Natural killer cell (primary cell): ENCODE measurements at regions not wholly inside any gene's neighbourhood (a gene's known extent, or its start where the extent isn't known, plus 50 kb on each side); places are given as distances from the start of the nearest gene placed in this dataset.

ENCODE experiments used
- ATAC-seq, 3 donors: fragments of 150-1000 bp in 2 of 3; fragments of 200-7000 bp in 1 of 3; cut with Tn5 transposase; 1 replicate in 1 of 3; 2 replicates in 2 of 3; pipeline ENCODE4 v1.10.0; 2021; ENCODE audit warnings: mild to moderate bottlenecking in 2 of 3, moderate library complexity in 2 of 3
- DNase-seq, 2 donors: peaks; one replicate each; pipeline versions ENCODE4 v3.0.0 to v3.0.0-alpha.2; 2013 to 2021; ENCODE audit warnings: mixed read lengths in 1 of 2
- H3K27ac ChIP-seq: one replicate; pipeline ENCODE4 v1.5.1; 2013; ENCODE audit warnings: mild to moderate bottlenecking, low read length
- H3K27me3 ChIP-seq: one replicate; pipeline ENCODE4 v1.6.1; 2013; ENCODE audit warnings: low read length; ENCODE audit not compliant: control insufficient read depth, insufficient read depth
- H3K36me3 ChIP-seq: one replicate; pipeline ENCODE4 v1.6.1; 2013; ENCODE audit warnings: low read length; ENCODE audit not compliant: control insufficient read depth, insufficient read depth
- H3K4me1 ChIP-seq: one replicate; pipeline ENCODE4 v1.6.1; 2013; ENCODE audit warnings: low read length; ENCODE audit not compliant: control insufficient read depth, insufficient read depth
- H3K4me3 ChIP-seq: one replicate; pipeline ENCODE4 v1.5.1; 2013; ENCODE audit warnings: low read length
- H3K9me3 ChIP-seq: one replicate; pipeline ENCODE4 v1.6.1; 2013; ENCODE audit warnings: low read length; ENCODE audit not compliant: control insufficient read depth, insufficient read depth
- H3K27ac Mint-ChIP-seq, 2 donors: one replicate each; pipeline ENCODE4 v1.8.0; 2022; ENCODE audit warnings: mild to moderate bottlenecking in 2 of 2, mixed read lengths in 2 of 2, moderate library complexity in 1 of 2
- H3K27me3 Mint-ChIP-seq, 2 donors: one replicate each; pipeline ENCODE4 v1.8.0; 2022; ENCODE audit warnings: low read depth in 2 of 2, mixed read lengths in 2 of 2
- H3K36me3 Mint-ChIP-seq: one replicate; pipeline ENCODE4 v1.8.0; 2022; ENCODE audit warnings: mixed read lengths
- H3K4me1 Mint-ChIP-seq, 2 donors: one replicate each; pipeline ENCODE4 v1.8.0; 2022; ENCODE audit warnings: mixed read lengths in 2 of 2
- H3K4me3 Mint-ChIP-seq: one replicate; pipeline ENCODE4 v1.8.0; 2022; ENCODE audit warnings: mild to moderate bottlenecking, moderate library complexity, mixed read lengths
- H3K9me3 Mint-ChIP-seq, 2 donors: one replicate each; pipeline ENCODE4 v1.8.0; 2022; ENCODE audit warnings: mixed read lengths in 2 of 2
- WGBS: methylation state at CpG from one replicate; pipeline ENCODE4 v1.1.7; 2013; ENCODE audit warnings: missing lambda C conversion rate; ENCODE audit not compliant: insufficient coverage; 5-methylcytosine and 5-hydroxymethylcytosine counted together
- intact Hi-C: fragments of 100-400 bp; cut with micrococcal nuclease; formaldehyde crosslinking; loops from one replicate; pipeline ENCODE4 v1.14.2; 2022
- TF ChIP-seq, protein P1 (sequence below): fragments of 200-600 bp; IDR thresholded peaks from one replicate; pipeline ENCODE4 v1.8.0; 2022; ENCODE audit warnings: antibody characterized with exemption

DNA sequence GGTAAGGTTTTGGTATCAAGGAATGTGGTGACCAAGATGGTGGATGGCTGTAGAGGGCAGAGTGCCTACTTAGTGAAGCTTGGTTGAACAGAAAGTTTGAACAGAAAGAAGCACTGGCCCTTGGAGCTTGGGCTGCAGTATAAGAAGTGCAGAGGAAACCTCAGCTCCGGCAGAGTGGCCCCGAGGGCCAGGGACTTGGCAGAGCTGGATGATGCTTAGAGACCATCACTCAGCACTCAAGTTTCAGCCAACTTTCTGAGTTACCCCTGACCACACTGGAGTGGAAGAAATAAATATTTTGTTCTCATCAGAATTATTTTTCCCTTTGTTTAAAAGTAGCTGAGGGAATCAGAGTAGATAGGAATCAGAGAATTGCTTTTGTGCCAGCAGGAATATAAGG, 336.7 kb downstream of the C7orf25 start:
- peaks cover 0 to 2% of the 10 kb centered on the region in 2 donors for H3K27me3 Mint-ChIP-seq
- H3K27me3 ChIP-seq, result no peaks in the 10 kb centered on the region
- H3K4me3 ChIP-seq, result no peak overlapping the region
- no peaks in the 10 kb centered on the region for H3K36me3 ChIP-seq
- 88% methylated on average over 2 of the region's 2 CpGs for WGBS
- ATAC-seq (no peak), DNase-seq (no peak)
- H3K9me3 Mint-ChIP-seq, result peaks cover 11 to 15% of the 10 kb centered on the region in 2 donors
- intact Hi-C loops, result no loop called here
- no peaks in the 10 kb centered on the region for H3K4me1 Mint-ChIP-seq
- peaks cover 8% of the 10 kb centered on the region for H3K36me3 Mint-ChIP-seq
- no peaks in the 10 kb centered on the region for H3K9me3 ChIP-seq
- TF ChIP-seq, protein P1, sequence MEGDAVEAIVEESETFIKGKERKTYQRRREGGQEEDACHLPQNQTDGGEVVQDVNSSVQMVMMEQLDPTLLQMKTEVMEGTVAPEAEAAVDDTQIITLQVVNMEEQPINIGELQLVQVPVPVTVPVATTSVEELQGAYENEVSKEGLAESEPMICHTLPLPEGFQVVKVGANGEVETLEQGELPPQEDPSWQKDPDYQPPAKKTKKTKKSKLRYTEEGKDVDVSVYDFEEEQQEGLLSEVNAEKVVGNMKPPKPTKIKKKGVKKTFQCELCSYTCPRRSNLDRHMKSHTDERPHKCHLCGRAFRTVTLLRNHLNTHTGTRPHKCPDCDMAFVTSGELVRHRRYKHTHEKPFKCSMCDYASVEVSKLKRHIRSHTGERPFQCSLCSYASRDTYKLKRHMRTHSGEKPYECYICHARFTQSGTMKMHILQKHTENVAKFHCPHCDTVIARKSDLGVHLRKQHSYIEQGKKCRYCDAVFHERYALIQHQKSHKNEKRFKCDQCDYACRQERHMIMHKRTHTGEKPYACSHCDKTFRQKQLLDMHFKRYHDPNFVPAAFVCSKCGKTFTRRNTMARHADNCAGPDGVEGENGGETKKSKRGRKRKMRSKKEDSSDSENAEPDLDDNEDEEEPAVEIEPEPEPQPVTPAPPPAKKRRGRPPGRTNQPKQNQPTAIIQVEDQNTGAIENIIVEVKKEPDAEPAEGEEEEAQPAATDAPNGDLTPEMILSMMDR, result no peak
- no peak overlapping the region for H3K4me3 Mint-ChIP-seq
- no peaks in the 10 kb centered on the region for H3K4me1 ChIP-seq
- no peak overlapping the region for H3K27ac ChIP-seq
- no peak overlapping the region for H3K27ac Mint-ChIP-seq

DNA sequence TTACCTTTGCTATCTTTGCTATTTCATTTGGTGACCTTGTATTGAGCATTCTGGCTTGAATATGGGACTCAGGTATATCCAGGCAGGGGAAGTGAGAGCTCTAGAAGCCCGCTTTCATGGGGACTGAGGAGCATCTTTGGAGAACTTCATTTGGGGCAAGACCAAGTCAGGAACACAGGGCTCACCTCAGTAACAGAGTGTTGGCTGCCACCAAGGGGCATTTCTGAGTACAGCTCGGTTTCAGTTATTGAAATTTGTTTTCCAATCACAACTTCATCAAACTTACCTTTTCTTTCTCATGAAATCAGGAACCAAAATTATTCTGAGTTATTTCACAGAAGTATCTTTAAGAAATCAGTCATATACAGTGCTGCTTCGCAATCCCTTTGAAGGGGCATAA, 337.2 kb downstream of the C7orf25 start:
- Histone ChIP-seq H3K27me3 (no peaks in the 10 kb centered on the region), H3K4me1 (no peaks in the 10 kb centered on the region), H3K9me3 (no peaks in the 10 kb centered on the region), H3K36me3 (no peaks in the 10 kb centered on the region), H3K4me3 (no peak overlapping the region), H3K27ac (no peak overlapping the region)
- peaks cover 11 to 15% of the 10 kb centered on the region in 2 donors for H3K9me3 Mint-ChIP-seq
- H3K27ac Mint-ChIP-seq, result no peak overlapping the region
- DNase-seq (no peak), ATAC-seq (no peak)
- intact Hi-C loops, result no loop called here
- no peaks in the 10 kb centered on the region for H3K4me1 Mint-ChIP-seq
- WGBS, result 68% methylated on average over 3 of the region's 3 CpGs
- H3K36me3 Mint-ChIP-seq, result peaks cover 4% of the 10 kb centered on the region
- peaks cover 0 to 5% of the 10 kb centered on the region in 2 donors for H3K27me3 Mint-ChIP-seq
- TF ChIP-seq, protein P1, result no peak
- no peak overlapping the region for H3K4me3 Mint-ChIP-seq

DNA sequence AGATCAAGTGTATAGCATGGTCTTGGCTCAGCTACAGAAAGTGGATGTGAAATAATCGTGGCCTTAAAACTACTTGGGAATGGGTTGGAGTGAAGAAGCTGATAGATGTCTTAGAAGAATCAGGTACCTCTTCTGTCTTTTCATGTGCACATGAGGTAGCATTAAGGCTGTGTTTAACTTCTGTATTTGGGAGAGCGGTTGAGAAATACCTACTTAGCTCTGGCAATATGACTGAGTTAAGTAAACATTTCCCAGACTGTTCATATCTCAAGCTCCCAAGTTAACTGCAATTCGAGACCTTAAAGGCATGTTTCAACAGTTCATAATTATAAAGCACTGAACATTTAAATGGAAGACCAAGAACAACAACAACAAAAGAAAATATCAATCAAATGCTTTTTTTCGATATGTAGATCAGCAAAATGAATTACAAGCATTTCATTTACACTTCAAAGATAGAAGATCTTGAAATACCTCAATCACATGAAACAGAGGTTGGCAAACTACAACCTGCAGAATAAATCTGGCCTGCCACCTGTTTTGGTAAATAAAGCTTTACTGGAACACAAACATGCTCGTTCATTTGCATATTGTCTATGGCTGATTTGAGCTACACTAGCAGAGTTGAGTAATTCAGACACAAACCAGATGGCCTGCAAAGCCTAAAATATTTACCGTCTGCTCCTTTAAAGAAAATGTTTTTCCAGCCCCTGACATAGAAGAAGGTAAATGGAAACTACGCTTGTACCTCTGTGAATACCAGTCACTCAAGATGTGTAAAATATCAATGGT, 337.1 kb upstream of the GLI3 start:
- ATAC-seq (no peak), DNase-seq (no peak)
- Histone ChIP-seq H3K4me1 (no peaks in the 10 kb centered on the region), H3K27me3 (no peaks in the 10 kb centered on the region), H3K27ac (no peak overlapping the region), H3K36me3 (no peaks in the 10 kb centered on the region), H3K9me3 (no peaks in the 10 kb centered on the region), H3K4me3 (no peak overlapping the region)
- Mint-ChIP-seq H3K4me3 (no peak overlapping the region), H3K27me3 (peaks cover 0 to 5% of the 10 kb centered on the region in 2 donors), H3K27ac (no peak overlapping the region), H3K4me1 (no peaks in the 10 kb centered on the region), H3K9me3 (peaks cover 11 to 18% of the 10 kb centered on the region in 2 donors), H3K36me3 (no peaks in the 10 kb centered on the region)
- 93% methylated on average over 6 of the region's 7 CpGs for WGBS
- intact Hi-C loops, result no loop called here
- TF ChIP-seq, protein P1, result no peak

DNA sequence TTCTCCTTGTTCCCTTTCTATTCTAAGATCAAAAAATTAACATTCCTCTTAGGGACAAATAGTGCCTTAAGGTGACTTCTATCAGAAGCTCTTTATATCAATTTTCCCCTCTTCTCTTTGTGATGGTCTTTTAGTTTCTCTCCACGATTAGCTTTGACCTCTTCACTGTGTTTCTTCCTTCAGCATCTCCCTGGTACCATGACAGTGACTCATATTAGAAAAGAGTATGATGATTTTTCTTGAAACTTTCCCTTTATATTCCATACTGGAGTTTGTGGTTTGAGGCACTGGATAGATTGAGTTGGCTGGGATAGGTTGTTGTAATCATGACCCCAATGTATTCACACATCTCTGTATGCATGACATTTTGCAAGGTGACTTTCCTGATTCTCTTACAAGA, 335.6 kb upstream of the GLI3 start:
- Histone ChIP-seq H3K36me3 (no peaks in the 10 kb centered on the region), H3K27ac (no peak overlapping the region), H3K4me3 (no peak overlapping the region), H3K9me3 (no peaks in the 10 kb centered on the region), H3K27me3 (no peaks in the 10 kb centered on the region), H3K4me1 (no peaks in the 10 kb centered on the region)
- TF ChIP-seq, protein P1, result no peak
- ATAC-seq, result no peak
- no peak overlapping the region for H3K27ac Mint-ChIP-seq
- peaks cover 0 to 5% of the 10 kb centered on the region in 2 donors for H3K27me3 Mint-ChIP-seq
- no peaks in the 10 kb centered on the region for H3K4me1 Mint-ChIP-seq
- peaks cover 11 to 18% of the 10 kb centered on the region in 2 donors for H3K9me3 Mint-ChIP-seq
- intact Hi-C loops, result no loop called here
- no peak overlapping the region for H3K4me3 Mint-ChIP-seq
- WGBS, result 80% methylated on average over 1 of the region's 1 CpG
- no peaks in the 10 kb centered on the region for H3K36me3 Mint-ChIP-seq
- no peak for DNase-seq
